ENCODE measurements at regions not wholly inside any gene's neighbourhood (a gene's known extent, or its start where the extent isn't known, plus 50 kb on each side); places are given as distances from the start of the nearest gene placed in this dataset.

DNA sequence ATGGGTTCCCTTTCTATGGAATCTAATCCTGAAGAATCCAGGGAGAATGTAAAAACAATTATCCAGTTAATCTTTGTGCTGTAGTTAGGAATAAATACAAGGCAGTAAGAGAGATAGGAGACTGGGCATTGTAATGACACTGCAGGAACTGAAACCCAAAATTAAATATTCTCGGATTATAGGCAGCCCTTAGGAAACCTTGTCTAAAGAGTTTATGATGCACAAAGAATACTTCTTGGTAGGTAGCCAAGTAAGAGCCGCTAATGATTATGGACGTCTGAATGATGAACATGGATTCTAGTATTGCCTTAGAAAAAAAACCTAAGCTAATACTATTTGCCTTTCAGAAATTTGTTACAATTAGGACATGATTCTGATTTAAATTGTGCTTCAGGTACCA lies 165.4 kb upstream of the LRIG3 start:
- H3K9ac ChIP-seq (ENCODE audit: low read length): peak overlapping the region; percentile 81

GRCh38 chr12:59084511-59085375 lies 164.4 kb upstream of the LRIG3 start:
- Histone ChIP-seq H3K27me3 (replicated peaks; ENCODE audit: control insufficient read depth, insufficient read depth, low read length) (no peaks in the 10 kb centered on the region), H3K4me3 (ENCODE audit: low read length) (peak overlapping the region; percentile 67), H3K9me3 (ENCODE audit: control insufficient read depth, low read length) (no peaks in the 10 kb centered on the region), H3K36me3 (ENCODE audit: control insufficient read depth, insufficient read depth, low read length, severe bottlenecking) (no peaks in the 10 kb centered on the region), H3K4me1 (ENCODE audit: control insufficient read depth, insufficient read depth, low read length) (peaks cover 41% of the 10 kb centered on the region), H3K9ac (ENCODE audit: low read length) (peak overlapping the region; percentile 81)
- peak; percentile 73 for DNase-seq (ENCODE audit: low read depth)

More for the DNA sequence above, 165.4 kb upstream of the LRIG3 start:
- H3K27me3 ChIP-seq (replicated peaks; ENCODE audit: control insufficient read depth, insufficient read depth, low read length): no peaks in the 10 kb centered on the region
- peak overlapping the region; percentile 24 for H3K4me3 ChIP-seq (ENCODE audit: low read length)
- peaks cover 41% of the 10 kb centered on the region for H3K4me1 ChIP-seq (ENCODE audit: control insufficient read depth, insufficient read depth, low read length)
- no peaks in the 10 kb centered on the region for H3K9me3 ChIP-seq (ENCODE audit: control insufficient read depth, low read length)
- H3K36me3 ChIP-seq (ENCODE audit: control insufficient read depth, insufficient read depth, low read length, severe bottlenecking): no peaks in the 10 kb centered on the region
- no peak for DNase-seq (ENCODE audit: low read depth)

- no peaks in the 10 kb centered on the region for H3K9me3 ChIP-seq (ENCODE audit: control insufficient read depth, low read length)
- no peaks in the 10 kb centered on the region for H3K36me3 ChIP-seq (ENCODE audit: control insufficient read depth, insufficient read depth, low read length, severe bottlenecking)
- H3K27me3 ChIP-seq (replicated peaks; ENCODE audit: control insufficient read depth, insufficient read depth, low read length): no peaks in the 10 kb centered on the region
- no peak overlapping the region for H3K9ac ChIP-seq (ENCODE audit: low read length)
- DNase-seq (ENCODE audit: low read depth): no peak
- H3K4me3 ChIP-seq (ENCODE audit: low read length): no peak overlapping the region
- H3K4me1 ChIP-seq (ENCODE audit: control insufficient read depth, insufficient read depth, low read length): peaks cover 30% of the 10 kb centered on the region
Measured at GRCh38 chr12:59082952-59083351, 162.6 kb upstream of the LRIG3 start.

- H3K4me3 ChIP-seq (ENCODE audit: low read length): no peak overlapping the region
Measured at GRCh38 chr12:59080101-59080500, 159.8 kb upstream of the LRIG3 start.

DNA sequence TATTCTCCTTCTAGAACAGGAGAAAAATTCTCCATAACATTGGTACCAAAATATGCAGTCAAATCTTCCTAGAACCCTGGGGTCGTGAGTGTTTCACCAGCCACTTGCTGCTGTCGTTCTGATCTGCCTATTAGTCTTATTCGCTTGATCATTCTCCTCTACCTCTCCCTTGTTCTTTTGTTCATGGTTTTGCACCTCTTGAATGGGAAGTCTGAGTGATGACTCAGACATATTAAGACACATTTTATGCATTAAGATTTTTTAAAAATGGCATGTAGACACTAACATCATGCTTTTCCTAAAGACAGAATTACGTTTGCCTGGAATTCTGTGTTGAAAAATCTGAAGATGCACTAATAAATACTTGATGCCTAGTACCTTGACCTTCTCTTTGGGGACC lies 159.2 kb upstream of the LRIG3 start:
- no peaks in the 10 kb centered on the region for H3K27me3 ChIP-seq (replicated peaks; ENCODE audit: control insufficient read depth, insufficient read depth, low read length)
- no peak overlapping the region for H3K4me3 ChIP-seq (ENCODE audit: low read length)
- H3K4me1 ChIP-seq (ENCODE audit: control insufficient read depth, insufficient read depth, low read length): peaks cover 16% of the 10 kb centered on the region
- no peaks in the 10 kb centered on the region for H3K36me3 ChIP-seq (ENCODE audit: control insufficient read depth, insufficient read depth, low read length, severe bottlenecking)
- no peak overlapping the region for H3K9ac ChIP-seq (ENCODE audit: low read length)
- DNase-seq (ENCODE audit: low read depth): no peak
- no peaks in the 10 kb centered on the region for H3K9me3 ChIP-seq (ENCODE audit: control insufficient read depth, low read length)

More at GRCh38 chr12:59080101-59080500, 159.8 kb upstream of the LRIG3 start:
- H3K9me3 ChIP-seq (ENCODE audit: control insufficient read depth, low read length): no peaks in the 10 kb centered on the region
- H3K4me1 ChIP-seq (ENCODE audit: control insufficient read depth, insufficient read depth, low read length): peaks cover 21% of the 10 kb centered on the region
- DNase-seq (ENCODE audit: low read depth): no peak
- no peaks in the 10 kb centered on the region for H3K27me3 ChIP-seq (replicated peaks; ENCODE audit: control insufficient read depth, insufficient read depth, low read length)
- H3K36me3 ChIP-seq (ENCODE audit: control insufficient read depth, insufficient read depth, low read length, severe bottlenecking): no peaks in the 10 kb centered on the region
- H3K9ac ChIP-seq (ENCODE audit: low read length): no peak overlapping the region

DNA sequence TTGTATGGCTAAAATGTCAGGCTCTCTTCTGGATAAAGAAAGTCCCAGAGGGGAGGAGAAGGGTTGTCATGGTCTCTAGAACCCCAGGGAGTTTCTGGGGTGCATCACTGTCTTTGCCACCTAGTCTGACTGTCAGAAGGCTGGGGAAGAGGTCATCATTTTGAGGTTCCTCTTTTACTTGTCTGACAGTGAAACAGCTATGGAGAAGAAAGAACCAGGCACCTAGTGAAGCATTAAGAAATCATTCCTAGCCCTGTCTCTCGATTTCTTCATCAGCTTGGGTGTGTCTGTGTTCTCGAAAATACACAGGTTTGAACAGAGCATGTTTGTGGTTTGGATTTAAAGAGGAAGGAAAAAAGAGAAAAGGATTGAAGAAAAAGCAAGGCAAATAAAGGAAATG lies 158.7 kb upstream of the LRIG3 start:
- Histone ChIP-seq H3K27me3 (replicated peaks; ENCODE audit: control insufficient read depth, insufficient read depth, low read length) (no peaks in the 10 kb centered on the region), H3K36me3 (ENCODE audit: control insufficient read depth, insufficient read depth, low read length, severe bottlenecking) (no peaks in the 10 kb centered on the region), H3K9me3 (ENCODE audit: control insufficient read depth, low read length) (no peaks in the 10 kb centered on the region), H3K4me1 (ENCODE audit: control insufficient read depth, insufficient read depth, low read length) (peaks cover 11% of the 10 kb centered on the region), H3K4me3 (ENCODE audit: low read length) (no peak overlapping the region), H3K9ac (ENCODE audit: low read length) (no peak overlapping the region)
- DNase-seq (ENCODE audit: low read depth): no peak

DNA sequence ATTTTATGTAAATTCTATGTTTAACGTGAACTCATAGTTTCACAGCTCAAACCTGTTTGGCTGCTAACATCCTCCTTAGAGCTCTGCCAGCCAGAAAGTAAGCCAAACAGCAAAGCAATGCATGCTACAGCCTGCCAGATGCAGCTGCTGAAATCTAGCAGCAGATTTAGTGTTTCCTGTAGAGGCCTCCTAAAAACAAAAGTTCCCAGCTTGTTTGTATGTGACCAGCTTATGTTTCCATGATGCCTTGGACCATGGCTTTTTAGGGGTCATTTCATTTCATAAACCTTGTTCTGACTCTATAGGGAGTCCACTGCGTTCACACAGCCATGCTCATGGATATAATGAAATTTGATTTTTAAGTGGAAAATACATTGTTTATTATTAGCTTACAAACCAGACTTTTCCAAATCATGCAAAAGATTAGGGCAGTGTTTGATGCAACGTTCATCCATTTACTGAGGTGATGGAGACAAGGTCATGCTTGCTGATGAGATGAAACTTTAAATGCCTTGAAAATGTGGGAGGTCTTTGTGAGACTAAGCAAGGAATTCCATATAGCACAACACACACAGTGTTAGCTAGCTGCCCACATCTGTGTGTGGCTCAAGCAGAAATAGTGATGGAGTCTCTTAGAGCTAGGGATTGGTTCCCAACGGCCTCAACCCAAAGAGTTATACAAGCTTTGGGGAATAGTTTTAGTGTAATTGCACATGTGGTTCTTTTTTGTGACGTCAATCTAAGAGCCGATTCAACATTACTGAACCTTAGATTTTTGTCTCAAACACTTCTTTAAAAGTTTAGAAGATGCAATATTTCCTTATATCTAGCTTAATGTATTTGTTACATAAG lies 157.5 kb upstream of the LRIG3 start:
- Histone ChIP-seq H3K4me1 (ENCODE audit: control insufficient read depth, insufficient read depth, low read length) (peaks cover 9% of the 10 kb centered on the region), H3K4me3 (ENCODE audit: low read length) (no peak overlapping the region), H3K27me3 (replicated peaks; ENCODE audit: control insufficient read depth, insufficient read depth, low read length) (no peaks in the 10 kb centered on the region), H3K9me3 (ENCODE audit: control insufficient read depth, low read length) (no peaks in the 10 kb centered on the region), H3K9ac (ENCODE audit: low read length) (peak overlapping the region; percentile 19), H3K36me3 (ENCODE audit: control insufficient read depth, insufficient read depth, low read length, severe bottlenecking) (no peaks in the 10 kb centered on the region)
- DNase-seq (ENCODE audit: low read depth): peak; percentile 63

GRCh38 chr12:59077153-59077552 lies 156.8 kb upstream of the LRIG3 start:
- no peaks in the 10 kb centered on the region for H3K9me3 ChIP-seq (ENCODE audit: control insufficient read depth, low read length)
- H3K27me3 ChIP-seq (replicated peaks; ENCODE audit: control insufficient read depth, insufficient read depth, low read length): no peaks in the 10 kb centered on the region
- no peak overlapping the region for H3K4me3 ChIP-seq (ENCODE audit: low read length)
- H3K36me3 ChIP-seq (ENCODE audit: control insufficient read depth, insufficient read depth, low read length, severe bottlenecking): no peaks in the 10 kb centered on the region
- H3K9ac ChIP-seq (ENCODE audit: low read length): no peak overlapping the region
- DNase-seq (ENCODE audit: low read depth): no peak
- peaks cover 9% of the 10 kb centered on the region for H3K4me1 ChIP-seq (ENCODE audit: control insufficient read depth, insufficient read depth, low read length)

DNA sequence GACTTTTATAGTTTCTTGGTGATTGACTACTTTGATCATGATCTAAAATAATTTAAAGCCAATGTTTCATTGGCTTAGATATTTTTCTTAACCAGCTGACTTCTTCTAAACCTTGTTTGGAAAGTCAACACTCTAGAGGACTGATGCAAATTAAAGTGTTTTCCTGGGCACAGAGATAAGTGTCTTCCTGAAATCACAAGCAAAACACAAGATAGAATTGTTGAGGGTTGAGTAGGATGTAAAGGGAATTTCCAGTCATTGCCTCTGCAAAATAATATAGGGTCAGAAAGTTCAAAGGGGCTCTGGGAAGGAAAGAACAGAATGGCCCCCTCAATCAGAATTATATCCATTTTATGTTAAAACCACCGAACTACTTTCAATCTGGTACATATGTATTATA lies 156.3 kb upstream of the LRIG3 start:
- H3K27me3 ChIP-seq (replicated peaks; ENCODE audit: control insufficient read depth, insufficient read depth, low read length): no peaks in the 10 kb centered on the region
- H3K9me3 ChIP-seq (ENCODE audit: control insufficient read depth, low read length): no peaks in the 10 kb centered on the region
- no peaks in the 10 kb centered on the region for H3K36me3 ChIP-seq (ENCODE audit: control insufficient read depth, insufficient read depth, low read length, severe bottlenecking)
- peaks cover 9% of the 10 kb centered on the region for H3K4me1 ChIP-seq (ENCODE audit: control insufficient read depth, insufficient read depth, low read length)
- no peak overlapping the region for H3K9ac ChIP-seq (ENCODE audit: low read length)
- no peak for DNase-seq (ENCODE audit: low read depth)
- H3K4me3 ChIP-seq (ENCODE audit: low read length): no peak overlapping the region

DNA sequence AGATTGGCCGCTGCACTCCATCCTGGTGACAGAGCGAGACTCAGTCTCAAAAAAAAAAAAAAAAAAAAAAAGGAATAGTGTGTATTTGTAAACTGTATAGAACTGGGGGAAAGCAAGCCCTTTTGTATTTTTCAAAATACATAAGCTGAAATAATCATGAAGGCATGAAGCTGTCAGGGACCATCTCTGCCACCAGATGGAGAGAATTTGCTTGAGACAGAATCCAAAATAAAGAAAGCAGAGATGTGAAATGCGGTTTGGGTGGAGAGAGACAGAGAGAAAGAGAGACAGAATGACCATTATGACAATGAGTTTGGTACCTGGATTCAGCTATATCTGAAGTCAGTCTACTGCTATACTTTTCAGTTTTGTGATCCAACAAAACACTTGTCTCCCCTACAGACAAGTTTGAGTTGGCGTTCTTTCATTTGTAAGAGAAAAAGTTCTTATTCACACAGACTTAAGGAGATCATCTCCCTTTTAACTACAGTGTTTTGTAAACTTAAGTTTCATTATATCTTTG lies 155.7 kb upstream of the LRIG3 start:
- Histone ChIP-seq H3K4me3 (ENCODE audit: low read length) (no peak overlapping the region), H3K36me3 (ENCODE audit: control insufficient read depth, insufficient read depth, low read length, severe bottlenecking) (no peaks in the 10 kb centered on the region), H3K4me1 (ENCODE audit: control insufficient read depth, insufficient read depth, low read length) (peaks cover 9% of the 10 kb centered on the region), H3K27me3 (replicated peaks; ENCODE audit: control insufficient read depth, insufficient read depth, low read length) (no peaks in the 10 kb centered on the region), H3K9ac (ENCODE audit: low read length) (no peak overlapping the region), H3K9me3 (ENCODE audit: control insufficient read depth, low read length) (no peaks in the 10 kb centered on the region)
- DNase-seq (ENCODE audit: low read depth): no peak

DNA sequence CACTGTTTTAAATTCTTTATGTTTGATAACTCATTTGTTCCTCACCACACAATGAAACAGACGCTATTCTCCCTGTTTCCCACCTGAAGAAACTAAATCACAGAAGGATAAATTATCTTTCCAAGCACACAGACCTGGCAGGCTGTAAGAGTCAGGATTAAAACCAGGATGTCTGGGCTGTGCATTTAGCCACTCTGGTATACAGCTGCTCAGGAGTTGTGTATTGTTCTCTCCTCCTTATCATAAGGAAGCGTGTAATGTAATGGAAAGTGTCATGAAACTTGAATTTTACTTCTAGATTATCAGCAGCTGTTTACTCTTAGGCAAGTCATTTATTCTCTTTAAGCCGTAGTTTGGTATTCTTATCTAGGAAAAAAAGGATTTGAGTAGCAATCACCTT lies 154.8 kb upstream of the LRIG3 start:
- Histone ChIP-seq H3K27me3 (replicated peaks; ENCODE audit: control insufficient read depth, insufficient read depth, low read length) (no peaks in the 10 kb centered on the region), H3K9ac (ENCODE audit: low read length) (no peak overlapping the region), H3K9me3 (ENCODE audit: control insufficient read depth, low read length) (no peaks in the 10 kb centered on the region), H3K4me3 (ENCODE audit: low read length) (no peak overlapping the region), H3K4me1 (ENCODE audit: control insufficient read depth, insufficient read depth, low read length) (peaks cover 15% of the 10 kb centered on the region), H3K36me3 (ENCODE audit: control insufficient read depth, insufficient read depth, low read length, severe bottlenecking) (no peaks in the 10 kb centered on the region)
- DNase-seq (ENCODE audit: low read depth): no peak

Data from adipocyte (in vitro differentiated cells).